Tibial nerve (tissue), 4 donors: ENCODE measurements at regions not wholly inside any gene's neighbourhood (a gene's known extent, or its start where the extent isn't known, plus 50 kb on each side); places are given as distances from the start of the nearest gene placed in this dataset.

Source experiments
- CTCF ChIP-seq, 5 experiments: fragments of 200-600 bp in 3 of 5; fragments of 450-650 bp in 2 of 5; sonication (generic) in 3 of 5; IDR thresholded peaks; one replicate each; pipeline ENCODE4 v1.5.1; 2016 to 2019; ENCODE audit warnings: antibody characterized with exemption in 5 of 5, mild to moderate bottlenecking in 3 of 5, moderate library complexity in 2 of 5
- EP300 ChIP-seq, 2 donors: sonication (generic); formaldehyde crosslinking; IDR thresholded peaks; one replicate each; pipeline ENCODE4 v1.6.1; 2017; ENCODE audit warnings: antibody characterized with exemption in 2 of 2, mild to moderate bottlenecking in 1 of 2
- POLR2A ChIP-seq, 2 donors: fragments of 450-650 bp; IDR thresholded peaks; one replicate each; pipeline ENCODE4 v1.6.1; 2017; ENCODE audit warnings: antibody characterized with exemption in 2 of 2, mild to moderate bottlenecking in 2 of 2, moderate library complexity in 2 of 2

DNA sequence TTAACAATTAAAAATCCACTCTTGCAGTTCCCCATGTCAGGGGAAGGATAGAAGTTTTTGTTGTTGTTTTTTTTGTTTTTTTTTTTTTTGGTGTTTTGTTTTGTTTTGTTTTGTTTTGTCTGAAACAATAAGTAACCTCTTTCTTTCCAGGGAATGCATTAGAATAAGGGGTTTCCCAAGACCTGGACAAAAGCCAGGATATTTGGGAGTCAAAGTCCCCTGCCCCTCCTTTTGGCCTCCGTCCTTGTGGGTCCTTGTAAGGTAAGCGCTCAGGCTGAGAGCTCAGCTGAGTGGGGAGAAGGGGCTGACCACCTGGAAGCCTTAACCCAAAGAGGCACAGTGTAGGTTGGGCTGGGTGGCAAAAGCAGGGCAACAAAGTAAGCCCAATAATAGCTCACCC, 515.4 kb downstream of the SOX6 start:
- TF ChIP-seq POLR2A (IDR thresholded peaks at IDR 0.05): no peak
- no peak for TF ChIP-seq CTCF (IDR thresholded peaks at IDR 0.05)
- TF ChIP-seq EP300 (IDR thresholded peaks at IDR 0.05): no peak
